Tibial artery (tissue), 4 donors: ENCODE measurements at regions not wholly inside any gene's neighbourhood (a gene's known extent, or its start where the extent isn't known, plus 50 kb on each side); places are given as distances from the start of the nearest gene placed in this dataset.

Experiments used
- DNase-seq, 2 donors: peaks; one replicate each; pipeline ENCODE4 v3.0.0-alpha.2; 2019
- H3K27ac ChIP-seq, 2 donors: fragments of 200-600 bp; sonication (generic) in 1 of 2; 1 replicate in 1 of 2; 2 replicates in 1 of 2; pipeline ENCODE4 v1.5.1; 2018 to 2019; ENCODE audit warnings: mild to moderate bottlenecking in 1 of 2
- H3K27me3 ChIP-seq, 2 donors: fragments of 200-600 bp; sonication (generic) in 1 of 2; one replicate each; pipeline versions ENCODE4 v1.5.1 to v1.6.0; 2016 to 2019
- H3K36me3 ChIP-seq, 3 donors: fragments of 200-600 bp; sonication (generic) in 2 of 3; one replicate each; pipeline ENCODE4 v1.5.1; 2016 to 2019; ENCODE audit warnings: mild to moderate bottlenecking in 2 of 3
- H3K4me1 ChIP-seq, 4 donors: fragments of 200-600 bp; sonication (generic) in 2 of 4; 1 replicate in 3 of 4; 2 replicates in 1 of 4; pipeline ENCODE4 v1.5.1; 2016 to 2019
- H3K4me3 ChIP-seq, 2 donors: fragments of 200-600 bp; sonication (generic) in 1 of 2; 1 replicate in 1 of 2; 2 replicates in 1 of 2; pipeline ENCODE4 v1.5.1; 2018 to 2019; ENCODE audit warnings: mild to moderate bottlenecking in 2 of 2
- H3K9me3 ChIP-seq, 3 donors: fragments of 200-600 bp; sonication (generic) in 1 of 3; one replicate each; pipeline ENCODE4 v1.5.1; 2016 to 2019
- CTCF ChIP-seq, 2 experiments: fragments of 200-600 bp in 1 of 2; fragments of 450-650 bp in 1 of 2; IDR thresholded peaks; one replicate each; pipeline ENCODE4 v1.5.1; 2017 to 2019; ENCODE audit warnings: antibody characterized with exemption in 2 of 2, mild to moderate bottlenecking in 1 of 2, moderate library complexity in 1 of 2
- intact Hi-C: fragments of 100-400 bp; cut with DNase I; formaldehyde crosslinking; loops from one replicate; pipeline ENCODE4 v1.15.0; 2023; ENCODE audit warnings: low total_unique reads

- Histone ChIP-seq H3K9me3 (no peaks in the 10 kb centered on the region), H3K4me1 (no peaks in the 10 kb centered on the region), H3K36me3 (no peaks in the 10 kb centered on the region), H3K4me3 (no peak overlapping the region), H3K27ac (no peak overlapping the region), H3K27me3 (no peaks in the 10 kb centered on the region)
- no peak for DNase-seq
- intact Hi-C loops, result no loop called here
- no peak for TF ChIP-seq CTCF (IDR thresholded peaks at IDR 0.05)
Measured at GRCh38 chr7:20864221-20864620, 77.5 kb upstream of the SP8 start.

- no peak for DNase-seq
- TF ChIP-seq CTCF (IDR thresholded peaks at IDR 0.05), result no peak
- intact Hi-C loops, result no loop called here
- Histone ChIP-seq H3K27me3 (no peaks in the 10 kb centered on the region), H3K27ac (no peak overlapping the region), H3K9me3 (no peaks in the 10 kb centered on the region), H3K36me3 (no peaks in the 10 kb centered on the region), H3K4me3 (no peak overlapping the region), H3K4me1 (no peaks in the 10 kb centered on the region)
Measured at GRCh38 chr7:20865684-20866083, 79.0 kb upstream of the SP8 start.

DNA sequence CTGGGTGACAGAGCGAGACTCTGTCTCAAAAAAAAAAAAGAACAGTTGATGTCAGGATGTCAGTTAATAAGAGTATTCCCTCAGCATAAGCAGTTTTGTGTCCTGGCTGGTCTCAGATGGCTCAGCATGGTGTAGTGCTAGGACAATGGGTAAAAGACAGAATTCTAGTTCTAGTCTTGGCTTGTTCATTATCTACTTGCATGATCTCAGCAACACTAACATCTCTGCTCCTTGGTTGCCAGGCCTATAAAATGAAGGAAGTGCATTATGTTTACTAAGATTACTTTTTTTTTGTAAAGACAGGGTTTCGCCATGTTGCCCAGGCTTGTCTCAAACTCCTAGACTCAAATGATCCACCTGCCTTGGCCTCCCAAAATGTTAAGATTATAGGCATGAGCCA, 84.3 kb upstream of the SP8 start:
- no peak for TF ChIP-seq CTCF (IDR thresholded peaks at IDR 0.05)
- Histone ChIP-seq H3K36me3 (no peaks in the 10 kb centered on the region), H3K27ac (no peak overlapping the region), H3K4me1 (no peaks in the 10 kb centered on the region), H3K27me3 (no peaks in the 10 kb centered on the region), H3K9me3 (no peaks in the 10 kb centered on the region), H3K4me3 (no peak overlapping the region)
- no peak for DNase-seq
- intact Hi-C loops, result no loop called here

- no peaks in the 10 kb centered on the region for H3K36me3 ChIP-seq
- H3K27ac ChIP-seq, result no peak overlapping the region
- DNase-seq, result no peak
- no peak overlapping the region for H3K4me3 ChIP-seq
- TF ChIP-seq CTCF (IDR thresholded peaks at IDR 0.05), result no peak
- H3K27me3 ChIP-seq, result no peaks in the 10 kb centered on the region
- H3K9me3 ChIP-seq, result peaks cover 0 to 8% (median 0%) of the 10 kb centered on the region in 3 donors
- no peaks in the 10 kb centered on the region for H3K4me1 ChIP-seq
- intact Hi-C loops, result no loop called here
Measured at GRCh38 chr7:20892776-20893175, 106.1 kb upstream of the SP8 start.

GRCh38 chr7:20894806-20895205, 108.1 kb upstream of the SP8 start:
- intact Hi-C loops, result no loop called here
- H3K36me3 ChIP-seq, result no peaks in the 10 kb centered on the region

More at GRCh38 chr7:20894806-20895205, 108.1 kb upstream of the SP8 start:
- Histone ChIP-seq H3K4me1 (no peaks in the 10 kb centered on the region), H3K27me3 (no peaks in the 10 kb centered on the region), H3K27ac (no peak overlapping the region), H3K9me3 (no peaks in the 10 kb centered on the region), H3K4me3 (no peak overlapping the region)
- no peak for TF ChIP-seq CTCF (IDR thresholded peaks at IDR 0.05)
- DNase-seq, result no peak
